ENCODE measurements at regions not wholly inside any gene's neighbourhood (a gene's known extent, or its start where the extent isn't known, plus 50 kb on each side); places are given as distances from the start of the nearest gene placed in this dataset.

GRCh38 chr1:5651027-5651410, 341.2 kb downstream of the NPHP4 start:
- no peak for DNase-seq

GRCh38 chr1:5650283-5651026, 341.8 kb downstream of the NPHP4 start:
- no peak for DNase-seq

- DNase-seq = no peak
Measured at GRCh38 chr1:5649795-5650194, 342.4 kb downstream of the NPHP4 start.

GRCh38 chr1:5649166-5649551, 343.1 kb downstream of the NPHP4 start:
- DNase-seq = no peak

- no peak for DNase-seq
Measured at GRCh38 chr1:5648410-5649165, 343.6 kb downstream of the NPHP4 start.

- no peak for DNase-seq
Measured at GRCh38 chr1:5647234-5647633, 345.0 kb downstream of the NPHP4 start.

- DNase-seq = no peak
Measured at GRCh38 chr1:5646486-5647149, 345.6 kb downstream of the NPHP4 start.

GRCh38 chr1:5645929-5646328, 346.3 kb downstream of the NPHP4 start:
- no peak for DNase-seq

GRCh38 chr1:5645135-5645399, 347.2 kb downstream of the NPHP4 start:
- no peak for DNase-seq

- no peak for DNase-seq
Measured at GRCh38 chr1:5644281-5645134, 347.7 kb downstream of the NPHP4 start.

- DNase-seq = no peak
Measured at GRCh38 chr1:5643360-5644107, 348.7 kb downstream of the NPHP4 start.

- DNase-seq = no peak
Measured at GRCh38 chr1:5640845-5641244, 351.4 kb downstream of the NPHP4 start.

GRCh38 chr1:5639106-5639722, 353.0 kb downstream of the NPHP4 start:
- no peak for DNase-seq

GRCh38 chr1:5638582-5638981, 353.6 kb downstream of the NPHP4 start:
- no peak for DNase-seq

- DNase-seq = peak; percentile 3
Measured at GRCh38 chr1:5637171-5637570, 355.1 kb downstream of the NPHP4 start.

GRCh38 chr1:5634893-5635292, 357.3 kb downstream of the NPHP4 start:
- no peak for DNase-seq

GRCh38 chr1:5632814-5633213, 359.4 kb downstream of the NPHP4 start:
- DNase-seq = no peak

- DNase-seq = no peak
Measured at GRCh38 chr1:5632224-5632623, 360.0 kb downstream of the NPHP4 start.

GRCh38 chr1:5628416-5628815, 363.8 kb downstream of the NPHP4 start:
- DNase-seq = no peak

GRCh38 chr1:5623399-5623798, 368.8 kb downstream of the NPHP4 start:
- no peak for DNase-seq

GRCh38 chr1:5622412-5622811, 369.8 kb downstream of the NPHP4 start:
- DNase-seq = no peak

GRCh38 chr1:5621692-5622091, 370.5 kb downstream of the NPHP4 start:
- DNase-seq = no peak
